ENCODE measurements at regions not wholly inside any gene's neighbourhood (a gene's known extent, or its start where the extent isn't known, plus 50 kb on each side); places are given as distances from the start of the nearest gene placed in this dataset.
"Not testable (repeated sequence)": the region's sequence is repeated elsewhere in the genome, so short reads cannot be mapped to it uniquely, and the experiment has no call there.

DNA sequence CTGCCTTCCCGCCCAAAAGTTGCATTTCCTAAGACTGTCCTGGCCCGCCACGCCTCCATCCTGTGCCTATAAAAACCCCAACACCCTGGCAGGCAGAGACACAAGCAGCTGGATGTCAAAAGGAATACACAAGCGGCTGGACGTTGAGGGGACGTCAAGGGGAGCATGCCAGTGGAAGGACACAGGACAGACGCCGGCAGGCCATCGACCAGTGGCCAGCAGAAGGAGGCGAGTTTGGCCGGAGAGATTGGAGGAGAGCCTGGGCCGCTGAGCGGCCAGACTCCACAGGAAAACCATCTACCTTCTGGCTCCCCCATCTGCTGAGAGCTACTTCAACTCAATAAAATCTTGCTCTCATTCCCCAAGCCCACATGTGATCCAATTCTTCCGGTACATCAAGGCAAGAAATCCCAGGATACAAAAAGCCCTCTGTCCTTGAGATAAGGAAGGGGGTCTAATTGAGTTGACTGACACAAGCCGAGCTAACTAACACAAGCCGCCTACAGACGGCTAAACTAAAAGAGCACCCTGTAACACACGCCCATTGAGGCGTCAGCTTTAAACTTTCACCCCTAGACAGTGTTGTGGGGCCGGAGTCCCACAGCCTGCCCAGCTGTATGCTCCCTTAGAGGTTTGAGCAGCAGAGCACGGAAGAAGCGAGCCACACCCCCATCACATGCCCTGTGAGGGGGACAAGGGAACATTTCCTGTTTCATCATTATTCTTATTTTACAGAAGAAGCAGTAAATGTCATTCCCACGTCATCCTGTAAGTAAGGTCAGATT is 150.3 kb upstream of the PHYHIPL start:
- no peaks in the 10 kb centered on the region for H3K9me3 Mint-ChIP-seq (ENCODE audit: low read depth)
- ATAC-seq (no peak), DNase-seq (no peak)
- no peaks in the 10 kb centered on the region for H3K27me3 Mint-ChIP-seq
- no peak overlapping the region for H3K27ac Mint-ChIP-seq
- CTCF ChIA-PET, result no interaction called here
- H3K4me3 Mint-ChIP-seq, result no peak overlapping the region
- POLR2A ChIA-PET, result no interaction called here
- intact Hi-C loops (cut with DNase I, micrococcal nuclease), result no loop called here
- H3K4me1 Mint-ChIP-seq, result no peaks in the 10 kb centered on the region
- no peaks in the 10 kb centered on the region for H3K36me3 Mint-ChIP-seq (ENCODE audit: low read depth)

DNA sequence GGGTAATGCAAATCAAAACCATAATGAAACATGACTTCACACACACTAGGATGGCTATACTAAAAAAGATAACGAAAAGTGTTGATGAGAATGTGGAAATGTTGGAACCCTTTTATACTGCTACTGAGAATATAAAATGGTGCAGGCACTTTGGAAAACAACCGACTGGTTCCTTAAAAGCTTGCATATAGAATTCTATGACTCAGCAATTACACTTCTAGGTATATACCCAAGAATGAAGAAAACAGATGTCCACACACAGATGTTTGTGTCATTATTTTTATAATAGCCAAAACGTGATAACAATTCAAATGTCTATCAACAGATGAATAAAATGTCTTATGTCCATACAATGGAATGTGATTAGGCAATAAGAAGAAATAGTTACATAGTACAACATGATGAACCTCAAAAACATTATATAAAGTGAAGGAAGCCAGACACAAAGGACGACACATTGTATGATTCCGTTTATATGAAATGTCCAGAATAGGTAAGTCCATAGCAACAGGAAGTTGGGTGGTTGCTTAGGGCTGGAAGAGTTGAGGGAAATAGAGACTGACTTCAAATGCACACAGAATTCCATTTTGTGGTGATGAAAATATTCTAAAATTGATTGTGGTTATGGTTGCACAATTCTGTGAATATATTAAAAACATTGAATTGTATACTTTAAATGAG is 148.3 kb upstream of the PHYHIPL start:
- intact Hi-C loops (cut with DNase I, micrococcal nuclease), result no loop called here
- POLR2A ChIA-PET, result no interaction called here
- no peaks in the 10 kb centered on the region for H3K27me3 Mint-ChIP-seq
- no peaks in the 10 kb centered on the region for H3K36me3 Mint-ChIP-seq (ENCODE audit: low read depth)
- ATAC-seq, result no peak
- H3K27ac Mint-ChIP-seq, result no peak overlapping the region
- H3K4me1 Mint-ChIP-seq, result no peaks in the 10 kb centered on the region
- no peak overlapping the region for H3K4me3 Mint-ChIP-seq
- no peak for DNase-seq
- no peaks in the 10 kb centered on the region for H3K9me3 Mint-ChIP-seq (ENCODE audit: low read depth)
- CTCF ChIA-PET, result no interaction called here

DNA sequence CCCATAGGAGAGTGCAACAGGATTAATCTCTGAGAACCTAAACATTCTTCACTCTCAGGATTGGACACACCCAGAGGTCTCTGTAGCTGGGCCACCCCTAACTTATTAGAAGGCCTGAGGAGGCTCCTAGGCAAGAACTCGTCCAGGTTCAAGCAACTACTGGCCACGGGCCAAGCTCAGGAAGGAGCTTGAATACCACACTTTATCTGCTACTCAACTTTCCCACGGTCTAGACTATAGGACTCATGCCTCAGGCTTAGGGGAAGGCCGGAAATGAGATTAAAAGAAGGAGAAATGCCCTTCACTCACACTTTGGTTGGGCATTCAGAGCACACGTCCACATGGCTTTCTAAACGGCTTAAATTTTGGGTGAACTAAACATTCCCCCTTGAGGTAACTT is 142.8 kb upstream of the PHYHIPL start:
- ChIA-PET POLR2A (no interaction called here), CTCF (interaction anchor here (0.7 kb wide), 1 partner anchor 533 kb away, joined by 3 read pairs; no protein-coding TSS in a partner anchor)
- no peaks in the 10 kb centered on the region for H3K27me3 Mint-ChIP-seq
- intact Hi-C loops (cut with DNase I, micrococcal nuclease), result no loop called here
- H3K36me3 Mint-ChIP-seq (ENCODE audit: low read depth), result no peaks in the 10 kb centered on the region
- no peak for ATAC-seq
- H3K4me3 Mint-ChIP-seq, result no peak overlapping the region
- DNase-seq, result no peak
- no peak overlapping the region for H3K27ac Mint-ChIP-seq
- H3K4me1 Mint-ChIP-seq, result no peaks in the 10 kb centered on the region
- peaks cover 3% of the 10 kb centered on the region for H3K9me3 Mint-ChIP-seq (ENCODE audit: low read depth)

DNA sequence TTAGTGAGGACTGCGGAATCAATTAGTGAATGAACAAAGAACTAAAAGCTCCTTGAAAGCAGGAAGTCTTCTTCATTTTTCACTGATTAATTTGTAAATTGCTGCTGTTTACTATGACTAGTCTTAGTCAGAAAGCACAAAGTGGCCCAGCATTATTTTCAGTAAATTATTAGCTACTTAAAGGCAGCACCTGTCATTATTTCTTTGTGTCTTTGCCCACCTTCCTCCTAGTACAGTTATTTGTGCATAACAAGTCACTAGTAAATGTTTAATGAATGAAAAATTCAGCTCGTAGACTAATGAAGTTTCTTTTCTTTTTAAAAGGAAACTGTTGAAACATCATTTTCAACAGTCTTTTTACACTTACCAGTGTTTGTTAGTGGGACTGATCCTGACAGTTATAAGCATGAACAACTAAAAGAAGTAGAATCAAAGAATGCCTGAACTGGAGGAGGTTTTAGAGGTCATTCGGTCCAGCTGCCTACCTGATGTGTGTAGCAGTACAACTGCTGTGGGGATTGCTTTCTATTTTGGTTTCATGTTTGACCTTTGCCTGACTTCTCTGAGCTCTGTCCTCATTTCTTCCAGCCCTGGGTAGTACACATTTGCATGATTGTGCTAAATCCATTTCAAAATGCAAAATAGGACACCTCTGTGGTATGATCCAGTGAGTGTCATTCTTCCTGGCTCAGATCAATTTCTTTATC is 140.0 kb upstream of the PHYHIPL start:
- Mint-ChIP-seq H3K36me3 (ENCODE audit: low read depth) (no peaks in the 10 kb centered on the region), H3K27me3 (no peaks in the 10 kb centered on the region), H3K4me1 (no peaks in the 10 kb centered on the region), H3K27ac (no peak overlapping the region), H3K9me3 (ENCODE audit: low read depth) (peaks cover 11% of the 10 kb centered on the region), H3K4me3 (no peak overlapping the region)
- no peak for ATAC-seq
- intact Hi-C loops (cut with DNase I, micrococcal nuclease), result no loop called here
- ChIA-PET POLR2A (no interaction called here), CTCF (no interaction called here)
- no peak for DNase-seq

DNA sequence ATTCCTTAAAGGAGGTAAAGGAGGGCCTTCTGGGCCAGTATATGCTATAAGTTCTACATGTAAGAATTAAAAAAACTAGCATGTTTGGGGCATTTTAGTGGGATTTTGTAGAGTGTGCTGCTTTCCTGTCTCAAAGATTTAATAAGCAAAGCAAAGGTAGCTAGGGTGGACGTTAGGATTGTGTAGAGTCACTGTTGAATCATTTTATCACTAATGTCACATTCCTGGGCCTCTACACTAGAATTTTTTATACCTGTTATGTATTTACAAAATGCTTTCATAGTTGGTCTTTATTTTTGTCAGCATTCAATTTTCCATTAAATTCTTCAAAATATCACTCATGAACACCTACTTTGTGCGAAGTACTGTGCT is 139.4 kb upstream of the PHYHIPL start:
- ChIA-PET CTCF (no interaction called here), POLR2A (no interaction called here)
- no peaks in the 10 kb centered on the region for H3K4me1 Mint-ChIP-seq
- ATAC-seq (no peak), DNase-seq (no peak)
- no peaks in the 10 kb centered on the region for H3K27me3 Mint-ChIP-seq
- no peak overlapping the region for H3K27ac Mint-ChIP-seq
- H3K9me3 Mint-ChIP-seq (ENCODE audit: low read depth), result peaks cover 11% of the 10 kb centered on the region
- no peaks in the 10 kb centered on the region for H3K36me3 Mint-ChIP-seq (ENCODE audit: low read depth)
- intact Hi-C loops (cut with DNase I, micrococcal nuclease), result no loop called here
- H3K4me3 Mint-ChIP-seq, result no peak overlapping the region

- peaks cover 12% of the 10 kb centered on the region for H3K9me3 Mint-ChIP-seq (ENCODE audit: low read depth)
- no peaks in the 10 kb centered on the region for H3K27me3 Mint-ChIP-seq
- intact Hi-C loops (cut with DNase I, micrococcal nuclease), result no loop called here
- no peak for DNase-seq
- ChIA-PET POLR2A (no interaction called here), CTCF (no interaction called here)
- H3K4me1 Mint-ChIP-seq, result no peaks in the 10 kb centered on the region
- H3K36me3 Mint-ChIP-seq (ENCODE audit: low read depth), result no peaks in the 10 kb centered on the region
- H3K27ac Mint-ChIP-seq, result no peak overlapping the region
- ATAC-seq, result no peak
- H3K4me3 Mint-ChIP-seq, result no peak overlapping the region
Observed at GRCh38 chr10:59037506-59037905, 138.9 kb upstream of the PHYHIPL start.

DNA sequence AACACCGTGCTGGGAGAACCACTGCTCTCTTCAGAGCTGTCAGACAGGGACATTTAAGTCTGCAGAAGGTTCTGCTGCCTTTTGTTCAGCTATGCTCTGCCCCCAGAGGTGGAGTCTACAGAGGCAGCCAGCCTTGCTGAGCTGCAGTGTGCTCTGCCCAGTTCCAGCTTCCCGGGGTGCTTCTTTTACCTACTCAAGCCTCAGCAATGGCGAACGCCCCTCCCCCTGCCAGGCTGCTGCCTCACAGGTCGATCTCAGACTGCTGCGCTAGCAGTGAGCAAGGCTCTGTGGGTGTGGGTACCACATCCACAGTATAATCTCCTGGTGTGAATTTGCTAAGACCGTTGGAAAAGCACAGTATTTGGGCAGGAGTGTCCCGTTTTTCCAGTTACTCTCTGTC is 133.1 kb upstream of the PHYHIPL start:
- intact Hi-C loops (cut with DNase I, micrococcal nuclease), result not testable (repeated sequence)

DNA sequence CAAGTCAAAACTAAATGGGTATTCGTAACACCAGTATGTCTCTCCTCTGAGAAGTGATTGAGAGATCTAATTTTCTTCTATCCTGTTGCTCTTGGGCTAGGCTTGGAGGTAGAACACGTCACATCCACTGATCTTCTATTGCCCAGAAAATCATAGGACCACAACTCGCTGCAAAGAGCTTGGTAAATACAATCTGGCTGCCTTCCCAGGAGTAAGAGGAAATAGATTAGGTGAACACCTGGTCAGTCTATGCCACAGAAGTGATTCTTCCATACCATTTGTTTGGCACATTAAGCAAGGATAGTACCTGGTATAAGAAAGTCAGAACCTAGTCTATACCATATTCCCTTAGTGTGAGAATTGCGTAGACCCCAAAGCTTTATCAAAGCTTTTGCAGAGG is 129.3 kb upstream of the PHYHIPL start:
- DNase-seq (no peak), ATAC-seq (no peak)
- Mint-ChIP-seq H3K9me3 (ENCODE audit: low read depth) (peaks cover 6% of the 10 kb centered on the region), H3K36me3 (ENCODE audit: low read depth) (no peaks in the 10 kb centered on the region), H3K4me1 (no peaks in the 10 kb centered on the region), H3K4me3 (no peak overlapping the region), H3K27ac (no peak overlapping the region), H3K27me3 (no peaks in the 10 kb centered on the region)
- ChIA-PET CTCF (no interaction called here), POLR2A (no interaction called here)
- intact Hi-C loops (cut with DNase I, micrococcal nuclease), result no loop called here

More for the DNA sequence above, 133.1 kb upstream of the PHYHIPL start:
- POLR2A ChIA-PET; H3K9me3 Mint-ChIP-seq (ENCODE audit: low read depth); H3K4me3 Mint-ChIP-seq; CTCF ChIA-PET; DNase-seq; ATAC-seq; H3K27me3 Mint-ChIP-seq; H3K36me3 Mint-ChIP-seq (ENCODE audit: low read depth); H3K27ac Mint-ChIP-seq; H3K4me1 Mint-ChIP-seq: not testable (repeated sequence)

DNA sequence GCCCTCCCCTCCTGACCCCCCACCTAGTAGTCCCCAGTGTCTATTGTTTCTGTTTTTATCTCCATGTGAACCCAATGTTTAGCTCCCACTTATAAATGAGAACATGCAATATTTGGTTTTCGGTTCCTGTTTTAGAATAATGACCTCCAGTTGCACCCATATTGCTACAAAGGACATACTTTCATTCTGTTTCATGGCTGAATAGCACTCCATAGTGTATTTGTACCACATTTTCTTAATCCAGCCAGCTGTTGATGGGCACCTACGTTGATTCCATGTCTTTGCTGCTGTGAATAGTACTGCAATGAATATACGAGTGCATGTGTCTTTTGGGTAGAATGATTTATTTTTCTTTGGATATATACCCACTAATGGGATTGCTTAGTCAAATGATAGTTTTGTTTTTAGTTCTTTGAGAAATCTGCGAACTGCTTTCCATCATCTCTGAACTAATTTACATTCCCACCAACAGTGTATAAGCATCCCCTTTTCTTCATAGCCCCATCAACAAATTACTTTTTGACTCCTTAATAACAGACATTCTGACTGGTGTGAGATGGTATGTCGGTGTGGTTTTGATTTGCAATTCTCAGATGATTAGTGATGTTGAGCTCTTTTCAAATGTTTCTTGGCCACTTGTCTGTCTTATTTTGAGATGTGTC is 128.4 kb upstream of the PHYHIPL start:
- no peaks in the 10 kb centered on the region for H3K36me3 Mint-ChIP-seq (ENCODE audit: low read depth)
- no peak overlapping the region for H3K4me3 Mint-ChIP-seq
- no peak overlapping the region for H3K27ac Mint-ChIP-seq
- no peaks in the 10 kb centered on the region for H3K4me1 Mint-ChIP-seq
- CTCF ChIA-PET, result no interaction called here
- no peak for DNase-seq
- POLR2A ChIA-PET, result no interaction called here
- H3K9me3 Mint-ChIP-seq (ENCODE audit: low read depth), result peaks cover 9% of the 10 kb centered on the region
- ATAC-seq, result no peak
- intact Hi-C loops (cut with DNase I, micrococcal nuclease), result no loop called here
- H3K27me3 Mint-ChIP-seq, result no peaks in the 10 kb centered on the region

- H3K9me3 Mint-ChIP-seq (ENCODE audit: low read depth), result peaks cover 18% of the 10 kb centered on the region
- H3K27ac Mint-ChIP-seq; intact Hi-C loops (cut with DNase I, micrococcal nuclease); H3K36me3 Mint-ChIP-seq (ENCODE audit: low read depth); POLR2A ChIA-PET; H3K4me1 Mint-ChIP-seq; ATAC-seq; CTCF ChIA-PET; H3K4me3 Mint-ChIP-seq; DNase-seq; H3K27me3 Mint-ChIP-seq: not testable (repeated sequence)
Observed at GRCh38 chr10:59053502-59053901, 122.9 kb upstream of the PHYHIPL start.

- POLR2A ChIA-PET, result no interaction called here
- Mint-ChIP-seq H3K27ac (no peak overlapping the region), H3K27me3 (no peaks in the 10 kb centered on the region), H3K36me3 (ENCODE audit: low read depth) (no peaks in the 10 kb centered on the region), H3K9me3 (ENCODE audit: low read depth) (peaks cover 18% of the 10 kb centered on the region), H3K4me3 (no peak overlapping the region), H3K4me1 (no peaks in the 10 kb centered on the region)
- intact Hi-C loops (cut with DNase I, micrococcal nuclease), result no loop called here
- ATAC-seq, result no peak
- DNase-seq, result no peak
- CTCF ChIA-PET, result no interaction called here
Observed at GRCh38 chr10:59055045-59055444, 121.4 kb upstream of the PHYHIPL start.

DNA sequence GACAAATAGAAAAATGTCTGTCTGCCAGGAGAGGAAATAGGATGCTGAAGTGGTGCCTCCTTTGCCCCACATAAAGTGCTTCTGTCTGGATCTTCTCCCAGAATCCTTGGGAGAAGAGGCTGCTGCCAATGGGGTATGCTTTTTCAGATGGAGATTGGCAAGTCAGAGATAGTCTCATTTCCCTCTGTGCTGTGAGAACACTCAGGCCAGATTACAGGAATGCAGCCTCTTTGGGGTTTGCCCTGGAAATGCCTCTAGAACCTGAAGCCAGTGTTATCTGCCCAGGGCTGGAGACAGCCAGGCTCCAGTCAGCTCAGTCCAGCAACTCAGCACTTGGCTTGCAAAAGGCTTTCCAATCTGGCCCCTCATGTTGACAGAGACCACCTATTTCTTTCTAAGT is 119.1 kb upstream of the PHYHIPL start:
- DNase-seq, result no peak
- H3K27ac Mint-ChIP-seq, result no peak overlapping the region
- ChIA-PET CTCF (no interaction called here), POLR2A (no interaction called here)
- intact Hi-C loops (cut with DNase I, micrococcal nuclease), result no loop called here
- ATAC-seq, result no peak
- peaks cover 14% of the 10 kb centered on the region for H3K9me3 Mint-ChIP-seq (ENCODE audit: low read depth)
- no peak overlapping the region for H3K4me3 Mint-ChIP-seq
- no peaks in the 10 kb centered on the region for H3K27me3 Mint-ChIP-seq
- H3K4me1 Mint-ChIP-seq, result no peaks in the 10 kb centered on the region
- H3K36me3 Mint-ChIP-seq (ENCODE audit: low read depth), result no peaks in the 10 kb centered on the region
